ENCODE measurements at regions not wholly inside any gene's neighbourhood (a gene's known extent, or its start where the extent isn't known, plus 50 kb on each side); places are given as distances from the start of the nearest gene placed in this dataset.

DNA sequence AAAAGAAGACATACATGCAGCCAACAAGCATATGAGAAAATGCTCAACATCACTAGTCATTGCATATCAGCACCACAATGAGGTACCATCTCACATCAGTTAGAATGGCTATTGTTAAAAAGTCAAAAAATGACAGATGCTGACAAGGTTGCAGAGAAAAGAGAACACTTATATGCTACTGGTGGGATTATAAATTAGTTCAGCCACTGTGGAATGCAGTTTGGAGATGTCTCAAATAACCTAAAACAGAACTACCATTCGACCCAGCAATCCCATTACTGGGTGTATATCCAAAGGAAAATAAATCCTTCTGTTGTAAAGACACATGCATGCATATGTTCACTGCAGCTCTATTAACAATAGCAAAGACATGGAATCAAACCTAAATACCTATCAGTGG is 238.4 kb downstream of the KCNC2 start:
- Mint-ChIP-seq H3K36me3 (ENCODE audit: insufficient read depth) (no peaks in the 10 kb centered on the region), H3K9me3 (no peaks in the 10 kb centered on the region)

DNA sequence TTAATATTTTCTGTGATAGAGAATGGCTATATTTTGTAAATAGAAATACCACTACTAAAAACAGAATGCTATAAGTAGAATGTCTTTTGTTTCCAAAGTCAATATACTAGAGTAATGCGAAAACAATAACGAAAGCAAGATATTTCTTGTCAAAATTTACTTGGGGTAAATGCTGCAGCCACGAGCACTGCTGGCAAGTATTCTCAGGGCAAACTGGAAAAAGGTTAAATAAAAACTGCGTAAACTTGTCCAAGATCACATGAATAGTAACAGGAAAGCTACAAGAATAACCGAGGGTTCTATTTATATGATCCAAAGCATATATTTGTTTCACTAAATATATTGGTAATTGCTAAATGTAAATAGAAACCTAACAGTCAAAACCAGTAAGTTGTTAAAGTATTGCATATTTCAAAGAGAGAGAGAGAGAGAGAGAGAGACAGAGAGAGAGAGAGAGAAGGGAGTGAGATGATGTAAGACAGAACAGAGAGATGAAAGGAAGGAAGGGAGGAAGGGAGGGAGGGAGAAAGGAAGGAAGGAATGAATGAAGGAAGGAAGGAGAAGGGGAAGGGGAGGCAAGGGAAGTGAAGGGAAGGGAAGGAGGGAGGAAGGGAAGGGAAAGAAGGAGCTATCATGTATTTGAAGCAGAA is 231.7 kb downstream of the KCNC2 start:
- Mint-ChIP-seq H3K27ac (no peak overlapping the region), H3K4me3 (no peak overlapping the region), H3K36me3 (ENCODE audit: insufficient read depth) (no peaks in the 10 kb centered on the region), H3K4me1 (ENCODE audit: low read depth in 2 of 2) (no peaks in the 10 kb centered on the region), H3K9me3 (peaks cover 0 to 2% of the 10 kb centered on the region in 2 donors), H3K27me3 (no peaks in the 10 kb centered on the region)
- ATAC-seq (replicated peaks) (no peak), DNase-seq (no peak)

More for the DNA sequence above, 238.4 kb downstream of the KCNC2 start:
- no peak for ATAC-seq (replicated peaks)
- Mint-ChIP-seq H3K4me1 (ENCODE audit: low read depth in 2 of 2) (no peaks in the 10 kb centered on the region), H3K27ac (no peak overlapping the region), H3K27me3 (no peaks in the 10 kb centered on the region), H3K4me3 (no peak overlapping the region)
- no peak for DNase-seq

DNA sequence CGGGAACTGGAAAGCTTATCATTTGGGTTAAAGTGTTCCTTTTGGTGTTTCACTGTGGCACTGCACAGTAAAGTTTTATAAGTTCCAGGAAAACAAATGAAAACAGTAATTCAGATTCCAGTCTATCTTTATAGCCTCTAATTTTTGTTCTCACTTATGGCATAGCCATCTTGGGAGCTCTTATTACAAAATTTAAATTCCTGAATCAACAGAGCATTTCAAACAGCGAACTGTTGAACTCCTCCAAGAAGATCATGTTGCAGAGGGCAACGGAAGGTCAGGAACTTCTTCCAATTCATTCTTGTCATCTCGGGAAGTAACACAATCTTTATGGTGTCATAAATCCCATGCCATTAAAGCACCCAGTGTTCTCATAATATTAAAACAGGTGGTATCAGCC is 229.1 kb downstream of the KCNC2 start:
- Mint-ChIP-seq H3K9me3 (peaks cover 0 to 2% of the 10 kb centered on the region in 2 donors), H3K27ac (no peak overlapping the region), H3K27me3 (no peaks in the 10 kb centered on the region), H3K4me3 (no peak overlapping the region), H3K4me1 (ENCODE audit: low read depth in 2 of 2) (no peaks in the 10 kb centered on the region), H3K36me3 (ENCODE audit: insufficient read depth) (no peaks in the 10 kb centered on the region)
- no peak for DNase-seq
- no peak for ATAC-seq (replicated peaks)

DNA sequence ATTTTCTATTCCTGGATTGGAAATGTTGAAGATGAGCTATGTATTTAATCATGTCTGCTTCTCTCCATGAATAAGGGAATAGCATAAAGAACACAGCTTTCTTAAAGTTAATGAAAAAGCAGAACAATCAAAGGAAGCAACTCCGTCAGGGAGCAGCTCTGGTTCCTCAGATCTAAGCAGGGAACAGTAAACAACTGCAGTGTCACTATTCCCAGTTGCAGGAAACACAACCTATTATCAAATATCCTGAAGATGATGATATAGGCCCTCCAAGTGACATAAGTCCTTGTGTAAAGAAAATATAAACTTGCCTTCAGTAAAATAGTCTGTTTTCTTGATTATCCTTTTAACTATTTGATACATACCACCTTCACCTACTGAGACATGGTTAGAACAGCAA is 228.1 kb downstream of the KCNC2 start:
- H3K9me3 Mint-ChIP-seq, result peaks cover 0 to 2% of the 10 kb centered on the region in 2 donors
- no peak overlapping the region for H3K27ac Mint-ChIP-seq
- no peaks in the 10 kb centered on the region for H3K27me3 Mint-ChIP-seq
- ATAC-seq (replicated peaks), result no peak
- DNase-seq, result no peak
- H3K4me3 Mint-ChIP-seq, result no peak overlapping the region
- H3K4me1 Mint-ChIP-seq (ENCODE audit: low read depth in 2 of 2), result no peaks in the 10 kb centered on the region
- no peaks in the 10 kb centered on the region for H3K36me3 Mint-ChIP-seq (ENCODE audit: insufficient read depth)

DNA sequence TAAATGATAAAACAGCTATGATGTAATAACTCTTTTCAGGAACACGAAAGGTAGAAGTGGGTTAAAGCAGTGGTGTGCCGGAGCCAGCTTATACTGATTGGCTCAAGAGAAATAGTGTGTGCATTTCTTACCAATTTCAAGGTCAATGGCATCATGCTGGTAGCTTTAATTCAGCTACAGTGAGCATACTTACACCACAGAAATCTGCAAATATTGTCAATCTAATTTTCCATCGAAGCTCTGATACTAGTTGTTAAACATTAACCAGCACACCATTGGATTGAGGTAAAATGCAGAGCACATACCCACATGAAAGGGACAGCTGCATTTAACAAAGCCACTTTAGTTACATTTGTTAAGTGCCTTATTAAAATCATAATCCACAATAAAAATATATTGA is 225.7 kb downstream of the KCNC2 start:
- DNase-seq (no peak), ATAC-seq (replicated peaks) (no peak)
- H3K27me3 Mint-ChIP-seq, result no peaks in the 10 kb centered on the region
- no peak overlapping the region for H3K27ac Mint-ChIP-seq
- no peaks in the 10 kb centered on the region for H3K9me3 Mint-ChIP-seq
- no peaks in the 10 kb centered on the region for H3K36me3 Mint-ChIP-seq (ENCODE audit: insufficient read depth)
- H3K4me1 Mint-ChIP-seq (ENCODE audit: low read depth in 2 of 2), result no peaks in the 10 kb centered on the region
- H3K4me3 Mint-ChIP-seq, result no peak overlapping the region

DNA sequence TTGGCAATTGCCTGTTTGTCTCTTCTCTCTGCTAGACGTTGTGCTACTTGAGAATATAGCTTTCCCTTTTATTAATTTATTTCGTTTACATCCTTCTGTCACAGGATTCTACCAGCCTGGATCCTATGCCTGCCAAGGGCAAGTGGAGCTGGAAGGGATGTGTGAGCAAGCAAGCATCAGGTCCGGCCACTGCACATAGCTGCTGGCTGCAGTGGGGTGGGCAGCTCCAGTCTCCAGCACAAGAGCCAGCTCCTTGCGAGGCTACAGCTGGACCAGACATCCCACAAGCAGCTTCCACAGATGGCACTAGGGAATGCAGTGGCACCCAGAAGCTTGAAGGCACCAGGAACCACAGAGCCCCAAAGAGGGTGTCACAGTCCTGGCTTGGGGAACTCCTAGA is 225.0 kb downstream of the KCNC2 start:
- H3K9me3 Mint-ChIP-seq, result no peaks in the 10 kb centered on the region
- no peak overlapping the region for H3K27ac Mint-ChIP-seq
- no peak overlapping the region for H3K4me3 Mint-ChIP-seq
- ATAC-seq (replicated peaks) (no peak), DNase-seq (no peak)
- no peaks in the 10 kb centered on the region for H3K27me3 Mint-ChIP-seq
- no peaks in the 10 kb centered on the region for H3K4me1 Mint-ChIP-seq (ENCODE audit: low read depth in 2 of 2)
- no peaks in the 10 kb centered on the region for H3K36me3 Mint-ChIP-seq (ENCODE audit: insufficient read depth)

DNA sequence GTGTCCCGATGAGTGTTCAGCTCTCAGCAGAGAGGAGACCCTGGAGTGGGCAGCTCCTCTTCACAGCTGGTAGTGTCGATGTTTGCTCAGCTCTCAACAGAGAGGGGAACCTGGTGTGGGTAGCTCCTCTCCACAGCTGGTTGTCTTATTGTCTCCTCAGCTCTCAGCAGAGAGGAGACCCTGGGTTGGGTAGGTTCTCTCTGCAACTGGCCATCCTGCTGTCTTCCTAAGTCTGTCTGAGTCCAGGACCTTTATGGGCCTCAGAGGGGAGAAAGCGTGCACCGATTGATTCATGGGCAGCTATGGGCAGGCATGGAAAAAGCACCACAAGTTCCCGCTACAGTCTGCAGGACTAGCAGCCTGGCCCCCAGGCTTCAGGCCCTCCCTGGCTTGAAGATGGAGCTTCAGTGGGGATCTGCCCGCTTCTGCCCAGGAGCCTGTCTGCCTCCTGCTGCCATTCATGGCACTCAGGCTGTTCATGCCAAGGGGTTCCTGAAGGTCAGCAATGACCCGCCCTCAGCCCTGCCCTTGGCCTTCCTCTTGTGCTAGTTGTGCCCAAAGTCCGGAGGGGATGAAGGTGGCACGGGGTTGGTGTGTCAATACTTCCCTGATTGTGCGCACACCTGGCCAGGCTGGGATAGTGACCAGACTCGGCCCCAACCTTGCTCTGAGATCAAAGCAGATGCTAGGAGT is 224.2 kb downstream of the KCNC2 start:
- ATAC-seq (replicated peaks), result no peak
- Mint-ChIP-seq H3K27me3 (no peaks in the 10 kb centered on the region), H3K4me1 (ENCODE audit: low read depth in 2 of 2) (no peaks in the 10 kb centered on the region), H3K4me3 (no peak overlapping the region), H3K27ac (no peak overlapping the region), H3K36me3 (ENCODE audit: insufficient read depth) (no peaks in the 10 kb centered on the region), H3K9me3 (no peaks in the 10 kb centered on the region)
- no peak for DNase-seq

DNA sequence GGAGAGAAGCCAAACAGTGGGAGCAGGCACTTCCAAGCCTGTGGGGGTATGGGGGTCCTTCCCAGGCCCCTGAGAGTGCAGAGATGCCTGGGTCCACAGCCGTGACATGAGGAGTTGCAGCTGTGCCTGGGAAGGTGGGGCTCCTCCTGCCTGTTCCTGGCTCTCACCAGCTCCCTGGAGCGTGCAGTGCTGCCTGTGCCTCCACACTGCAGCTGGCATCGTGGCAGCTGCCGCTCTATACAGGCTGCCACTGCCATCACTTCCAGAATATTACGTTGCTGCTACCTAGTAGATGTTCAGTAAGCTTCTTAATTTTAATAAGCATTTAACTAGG is 223.7 kb downstream of the KCNC2 start:
- no peaks in the 10 kb centered on the region for H3K36me3 Mint-ChIP-seq (ENCODE audit: insufficient read depth)
- no peaks in the 10 kb centered on the region for H3K9me3 Mint-ChIP-seq
- DNase-seq (no peak), ATAC-seq (replicated peaks) (no peak)
- no peak overlapping the region for H3K27ac Mint-ChIP-seq
- no peaks in the 10 kb centered on the region for H3K27me3 Mint-ChIP-seq
- H3K4me1 Mint-ChIP-seq (ENCODE audit: low read depth in 2 of 2), result no peaks in the 10 kb centered on the region
- H3K4me3 Mint-ChIP-seq, result no peak overlapping the region

DNA sequence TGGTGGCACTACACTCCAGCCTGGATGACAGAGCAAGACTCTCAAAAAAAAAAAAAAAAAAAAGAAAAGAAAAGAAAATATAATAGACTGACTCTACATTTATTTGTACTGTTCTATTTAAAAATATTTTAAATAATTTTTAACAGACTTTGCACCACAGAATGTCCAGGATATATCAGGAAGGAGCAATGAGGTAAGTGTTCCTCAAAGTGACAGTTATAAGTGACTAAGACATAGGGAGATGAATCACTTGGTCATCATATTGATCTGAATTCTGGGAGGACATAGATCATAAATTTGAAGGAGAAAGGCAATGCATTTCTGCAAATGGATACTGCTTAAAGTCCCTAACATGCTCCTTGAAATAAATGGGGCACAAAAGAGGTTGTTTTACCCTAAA is 221.5 kb downstream of the KCNC2 start:
- ATAC-seq (replicated peaks) (no peak), DNase-seq (no peak)

More for the DNA sequence above, 221.5 kb downstream of the KCNC2 start:
- H3K27ac Mint-ChIP-seq, result no peak overlapping the region
- H3K27me3 Mint-ChIP-seq, result no peaks in the 10 kb centered on the region
- no peak overlapping the region for H3K4me3 Mint-ChIP-seq
- no peaks in the 10 kb centered on the region for H3K36me3 Mint-ChIP-seq (ENCODE audit: insufficient read depth)
- no peaks in the 10 kb centered on the region for H3K4me1 Mint-ChIP-seq (ENCODE audit: low read depth in 2 of 2)
- peaks cover 4 to 6% of the 10 kb centered on the region in 2 donors for H3K9me3 Mint-ChIP-seq

Data from effector memory CD8-positive, alpha-beta T cell (primary cell).